NB4 (cell line): ENCODE measurements at regions not wholly inside any gene's neighbourhood (a gene's known extent, or its start where the extent isn't known, plus 50 kb on each side); places are given as distances from the start of the nearest gene placed in this dataset.

Experiments
- CTCF ChIP-seq: IDR thresholded peaks from one replicate; pipeline ENCODE4 v1.5.1; 2012; ENCODE audit warnings: low read depth, low read length
- POLR2A ChIP-seq: IDR thresholded peaks from 2 replicates; pipeline ENCODE4 v1.6.1; 2011; ENCODE audit warnings: mild to moderate bottlenecking; ENCODE audit not compliant: insufficient read length; ENCODE audit errors: extremely low read depth

DNA sequence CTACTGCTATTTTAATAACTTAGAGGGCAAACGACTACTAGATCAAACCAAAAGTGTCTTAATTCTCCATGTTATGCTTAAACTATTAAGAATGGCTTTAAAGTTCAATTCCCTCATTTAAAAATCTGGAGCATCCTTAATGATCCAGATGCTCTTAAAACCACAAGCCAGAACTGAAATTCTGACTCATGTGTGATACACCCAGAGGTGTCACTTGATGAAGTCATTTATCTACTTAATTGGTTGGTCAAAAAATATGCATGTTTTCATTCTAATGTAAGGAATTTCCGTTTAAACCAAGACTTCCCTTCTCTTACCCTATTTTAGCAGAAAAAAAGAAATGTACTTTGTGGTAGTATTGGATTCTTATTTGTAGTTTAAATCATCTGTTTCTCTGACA is 1261.2 kb upstream of the B3GALT2 start:
- TF ChIP-seq POLR2A (no peak), CTCF (no peak)
